ENCODE measurements at regions not wholly inside any gene's neighbourhood (a gene's known extent, or its start where the extent isn't known, plus 50 kb on each side); places are given as distances from the start of the nearest gene placed in this dataset.

DNA sequence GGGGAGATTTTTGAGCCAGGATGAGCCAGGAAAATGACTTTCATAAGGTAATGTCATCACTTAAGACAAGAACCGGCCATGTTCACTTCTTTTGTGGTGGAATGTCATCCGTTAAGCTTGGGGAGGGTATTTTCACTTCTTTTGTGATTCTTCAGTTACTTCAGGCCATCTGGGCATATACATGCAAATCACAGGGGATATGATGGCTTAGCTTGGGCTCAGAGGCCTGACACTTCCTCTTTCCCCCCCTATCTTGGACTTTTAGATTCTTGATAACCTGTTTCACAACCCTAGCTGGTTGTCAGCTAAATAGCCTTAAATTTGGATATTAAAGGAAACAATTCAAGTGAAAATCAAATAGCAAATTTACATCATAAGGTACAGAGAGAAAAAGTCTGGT is 986.0 kb downstream of the NLGN4Y start:
- DNase-seq (ENCODE audit: low read depth) = no peak

DNA sequence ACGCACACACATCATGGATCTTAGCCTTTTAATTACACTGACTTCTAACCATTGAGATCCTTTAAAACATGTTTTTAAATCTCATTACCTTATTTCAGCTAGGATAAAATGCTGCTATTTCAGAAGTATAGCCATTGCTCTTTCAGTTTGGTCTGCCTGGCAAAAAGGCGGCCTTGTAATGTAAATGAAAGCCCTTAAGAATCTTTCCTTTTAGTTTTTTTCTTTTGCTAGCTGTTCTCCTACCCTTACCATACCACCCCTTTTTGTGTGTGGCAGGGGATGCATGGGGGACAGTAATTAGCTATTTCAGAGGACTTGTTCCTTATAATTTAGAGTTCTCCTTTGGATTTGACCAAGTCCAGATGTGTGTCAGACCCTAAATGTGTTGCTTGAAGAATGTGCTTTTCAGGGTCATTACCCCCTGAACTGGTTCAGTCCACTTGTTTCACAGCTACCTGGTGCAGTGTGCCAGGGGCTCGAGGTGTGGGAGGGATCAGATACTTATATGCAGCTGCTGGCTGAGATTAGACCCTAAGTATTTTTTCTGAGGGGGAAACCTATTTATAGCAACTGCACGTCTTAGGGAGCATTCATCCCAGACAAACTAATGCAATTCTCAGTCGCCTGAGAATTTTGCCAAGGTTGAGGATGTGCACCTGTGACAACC is 986.8 kb downstream of the NLGN4Y start:
- DNase-seq (ENCODE audit: low read depth) = no peak

DNA sequence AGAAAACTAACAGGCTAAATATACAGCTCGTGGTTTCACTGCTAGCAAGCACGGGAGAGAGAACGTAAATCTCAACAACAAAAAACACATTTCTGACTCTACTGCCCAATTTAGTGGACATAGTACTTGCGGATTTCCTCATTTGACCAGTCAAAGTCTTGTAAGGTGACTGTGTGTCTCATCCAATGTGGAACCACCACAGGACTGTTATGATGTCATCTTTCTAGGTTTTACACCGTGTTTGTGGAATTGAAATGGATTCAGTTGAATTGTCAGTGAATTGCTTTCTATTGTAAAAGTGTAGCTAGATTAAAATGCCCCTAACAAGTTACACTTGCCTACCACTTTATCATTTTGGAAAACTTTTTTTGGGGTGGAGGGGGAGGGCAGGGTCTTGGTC is 1010.8 kb downstream of the NLGN4Y start:
- no peak for DNase-seq (ENCODE audit: low read depth)

DNA sequence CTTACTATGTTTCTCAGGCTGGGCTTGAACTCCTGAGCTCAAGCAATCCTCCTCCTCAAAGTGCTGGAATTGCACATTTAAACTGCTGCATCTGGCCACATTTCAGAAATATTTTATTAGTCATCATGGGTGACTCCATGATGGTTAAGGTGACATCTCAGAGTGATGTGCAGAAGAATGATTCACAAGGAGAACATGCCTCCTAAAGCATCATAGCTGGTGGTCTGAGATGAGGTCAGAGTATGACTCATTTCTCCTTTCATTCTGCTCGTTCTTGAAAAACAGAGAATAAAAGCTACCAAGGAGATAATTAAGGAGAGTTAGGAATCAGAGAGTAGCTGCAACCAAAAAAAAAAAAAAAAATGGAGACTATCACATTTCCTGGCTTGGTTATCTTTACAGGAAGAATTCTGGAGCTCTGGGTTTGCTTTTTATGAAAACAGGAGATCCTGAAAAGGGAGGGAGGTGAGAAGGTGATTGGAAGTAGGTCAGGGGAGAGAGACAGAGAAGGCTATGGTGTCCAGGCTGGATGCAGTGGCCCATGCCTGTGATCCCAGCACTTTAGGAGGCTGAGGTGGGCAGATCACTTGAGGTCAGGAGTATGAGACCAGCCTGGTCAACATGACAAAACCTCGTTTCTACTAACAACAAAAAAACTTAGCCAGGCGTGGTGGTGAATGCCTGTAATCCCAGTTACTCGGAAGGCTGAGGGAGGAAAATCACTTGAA is 1011.6 kb downstream of the NLGN4Y start:
- no peak for DNase-seq (ENCODE audit: low read depth)

DNA sequence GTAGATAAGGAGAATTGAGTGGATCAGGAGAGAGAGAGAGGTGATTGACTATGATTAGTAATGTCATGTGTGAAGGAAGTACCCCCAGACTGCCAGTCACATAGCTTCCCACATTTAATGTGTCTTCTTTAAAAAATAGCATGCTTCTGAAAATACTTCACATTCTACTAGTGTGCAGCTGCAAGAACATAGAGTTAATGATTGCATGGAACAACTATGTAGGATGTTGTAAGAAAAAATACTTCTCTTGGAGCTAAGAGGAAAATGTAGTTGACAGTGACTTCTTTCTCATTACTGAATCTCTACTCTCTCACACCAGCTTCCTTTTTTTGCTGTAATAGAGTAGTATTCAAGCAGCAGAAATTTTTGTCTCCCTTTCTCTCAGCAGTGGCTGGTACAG is 1016.2 kb downstream of the NLGN4Y start:
- no peak for DNase-seq (ENCODE audit: low read depth)

DNA sequence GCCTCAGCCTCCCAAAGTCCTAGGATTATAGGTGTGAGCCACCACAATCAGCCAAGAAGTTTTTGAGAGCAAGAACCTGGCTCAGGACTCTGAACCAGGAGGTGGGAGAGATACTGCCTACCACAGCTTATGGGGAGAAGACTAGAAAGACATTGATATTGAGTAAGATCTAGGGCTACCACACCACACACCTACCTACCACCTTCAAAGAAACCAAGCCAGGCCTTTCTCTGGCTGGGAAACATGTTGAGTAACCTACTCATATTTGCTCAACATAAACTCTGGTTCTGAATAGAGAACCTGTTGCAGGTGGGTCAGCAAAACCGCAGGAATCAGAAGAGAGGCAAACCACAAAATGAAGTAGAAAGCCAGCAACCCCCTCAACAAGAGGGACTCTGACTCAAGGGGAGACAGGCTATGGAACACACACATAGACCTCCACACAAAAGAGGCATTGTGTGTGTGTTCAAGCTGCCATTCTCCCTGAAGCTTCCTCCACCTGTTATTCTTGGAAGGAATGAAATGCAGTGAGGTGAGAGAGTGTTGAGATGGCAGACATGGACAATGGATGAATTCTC is 1021.9 kb downstream of the NLGN4Y start:
- DNase-seq (ENCODE audit: low read depth) = no peak

DNA sequence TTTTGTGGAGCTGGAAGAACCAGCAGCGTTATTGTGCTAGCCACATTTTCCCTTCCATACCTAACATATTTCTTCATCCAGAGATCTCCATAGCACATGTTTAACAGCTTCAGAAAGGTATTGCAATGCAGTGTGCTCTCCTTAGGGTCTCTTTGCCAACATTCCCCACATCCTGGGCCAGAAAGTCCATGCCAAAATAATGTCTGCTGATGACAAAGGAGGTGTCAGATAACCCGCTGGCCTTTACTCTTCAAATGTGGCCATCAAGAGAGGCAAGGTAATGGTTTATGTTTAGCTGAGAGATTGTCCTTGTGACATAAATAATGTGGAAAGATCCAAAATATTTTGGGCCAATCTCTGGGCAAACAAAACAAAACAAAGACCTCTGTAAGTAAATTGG is 1027.7 kb downstream of the NLGN4Y start:
- DNase-seq (ENCODE audit: low read depth) = no peak

DNA sequence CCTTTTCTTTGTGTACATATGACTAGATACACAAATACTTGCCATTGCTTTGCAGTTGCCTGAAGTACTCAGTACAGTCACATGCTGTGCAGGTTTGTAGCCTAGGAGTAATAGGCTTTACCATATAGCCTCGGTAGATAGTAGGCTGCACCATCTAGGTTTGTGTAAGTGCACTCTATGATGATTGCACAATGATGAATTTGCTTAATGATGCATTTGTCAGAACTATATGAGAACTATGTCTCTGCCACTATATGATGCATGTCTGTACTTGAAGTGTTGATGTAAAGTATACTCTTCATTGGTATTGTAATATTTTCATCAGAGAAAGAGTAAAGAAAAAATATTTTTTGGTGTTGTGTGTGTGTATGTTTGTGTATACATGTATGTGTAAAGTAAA is 1030.7 kb downstream of the NLGN4Y start:
- DNase-seq (ENCODE audit: low read depth) = no peak

DNA sequence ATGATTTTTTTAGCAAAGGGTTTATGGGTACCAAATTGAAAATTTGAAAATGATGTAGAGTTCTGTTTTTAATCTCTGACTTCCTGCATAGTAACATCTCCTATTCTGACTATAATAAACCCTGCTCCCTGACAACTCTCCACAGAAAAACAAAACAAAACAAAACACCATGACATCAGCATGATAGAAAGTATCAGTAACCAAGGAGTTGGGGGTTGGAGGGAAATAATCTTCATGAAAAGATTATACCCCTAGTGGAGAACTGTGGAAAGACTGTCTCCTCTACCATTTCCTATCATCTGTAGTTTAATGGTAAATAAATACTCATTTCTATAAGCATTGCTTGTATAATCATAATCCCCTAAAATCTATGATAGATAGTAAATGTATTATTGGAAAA is 1034.8 kb downstream of the NLGN4Y start:
- DNase-seq (ENCODE audit: low read depth) = no peak

DNA sequence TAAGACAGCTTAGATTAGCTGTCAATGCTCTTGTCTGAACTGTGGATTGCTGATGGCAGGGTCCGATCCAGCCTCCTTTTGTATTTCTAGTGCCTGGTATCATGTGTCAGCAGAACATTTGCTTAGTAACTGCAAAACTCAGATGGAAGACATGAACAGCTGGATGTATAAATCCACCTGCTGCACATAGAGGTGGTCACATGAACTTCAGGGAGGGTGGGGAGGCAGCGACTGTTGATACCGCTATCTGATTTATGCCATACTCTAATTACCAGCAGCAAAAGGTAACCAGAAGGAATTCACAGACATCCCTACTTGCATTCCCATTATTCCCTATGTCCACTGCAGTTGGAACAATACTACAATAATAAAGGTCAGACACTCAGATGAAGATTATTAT is 1036.5 kb downstream of the NLGN4Y start:
- no peak for DNase-seq (ENCODE audit: low read depth)

DNA sequence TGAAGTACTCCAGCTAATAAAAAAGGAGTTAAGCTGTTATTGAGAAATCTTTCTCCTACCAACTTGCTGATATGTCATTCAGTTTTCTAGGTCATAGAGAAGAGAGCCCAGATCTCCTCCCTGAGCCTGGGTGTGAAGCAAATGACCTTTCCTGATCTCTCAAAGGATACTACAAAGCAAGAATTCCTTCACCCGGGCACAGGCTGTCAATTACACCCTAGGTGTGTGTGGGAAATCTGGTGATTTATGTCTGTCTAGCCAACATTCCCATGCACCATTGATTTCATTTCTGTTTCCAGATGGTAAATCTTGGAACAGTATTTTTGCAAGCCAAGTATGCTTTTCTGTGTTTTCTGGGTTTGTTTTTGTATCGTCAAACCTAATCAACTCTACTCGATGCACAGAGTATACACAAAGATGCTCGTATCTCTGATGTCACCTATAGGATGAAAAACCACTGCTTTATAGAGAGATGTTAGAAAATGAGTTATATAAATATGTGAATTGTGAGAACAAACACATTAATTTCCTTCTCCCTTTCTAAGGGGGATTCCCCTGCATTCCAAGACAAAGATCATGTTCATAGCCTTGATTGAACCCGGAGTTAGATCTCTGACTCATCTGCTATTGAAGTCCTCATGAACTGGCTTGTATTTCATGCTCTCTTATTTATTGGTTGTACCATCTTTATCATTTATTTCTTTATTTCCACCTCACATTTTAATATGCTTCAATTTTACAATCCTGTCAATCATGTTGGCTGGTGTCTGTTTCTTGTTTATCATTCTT is 1037.4 kb downstream of the NLGN4Y start:
- no peak for DNase-seq (ENCODE audit: low read depth)

DNA sequence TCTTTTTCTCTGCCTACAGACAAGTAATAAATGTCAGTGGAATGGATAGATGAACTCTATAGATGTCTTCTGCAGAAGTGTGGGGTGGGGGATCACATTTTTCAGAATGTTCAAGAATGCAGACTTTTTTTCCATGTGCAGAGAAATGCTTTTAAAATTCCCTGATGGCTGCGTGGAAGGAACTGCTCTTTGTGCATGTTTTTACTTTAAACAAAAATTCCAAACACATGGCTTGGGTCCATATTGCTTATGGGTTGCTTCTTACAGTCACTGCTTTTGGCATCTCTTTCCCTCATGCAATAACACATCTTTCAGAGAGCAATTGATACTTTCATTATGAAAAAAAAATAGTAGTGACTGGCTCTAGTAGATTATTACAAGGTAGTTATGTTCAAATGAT is 1053.6 kb downstream of the NLGN4Y start:
- DNase-seq (ENCODE audit: low read depth) = no peak

DNA sequence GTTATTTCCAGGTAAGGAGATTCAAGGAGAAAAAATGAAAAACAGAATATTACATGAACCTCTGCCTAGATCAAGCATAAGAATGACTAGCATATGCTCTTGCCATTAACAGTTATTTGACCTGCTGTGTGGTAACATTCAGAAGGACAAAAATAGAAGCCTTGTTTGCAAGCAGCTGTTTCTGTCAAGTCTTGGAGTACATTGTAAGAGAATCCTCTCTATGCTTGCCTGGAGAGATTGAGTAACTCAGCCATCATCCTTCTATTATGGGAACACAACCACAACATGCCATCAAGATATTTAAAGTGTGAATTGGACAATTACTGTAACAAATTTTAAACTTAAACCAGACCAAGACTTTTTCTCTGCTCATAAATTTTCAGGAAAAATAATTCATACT is 1054.4 kb downstream of the NLGN4Y start:
- DNase-seq (ENCODE audit: low read depth) = no peak

DNA sequence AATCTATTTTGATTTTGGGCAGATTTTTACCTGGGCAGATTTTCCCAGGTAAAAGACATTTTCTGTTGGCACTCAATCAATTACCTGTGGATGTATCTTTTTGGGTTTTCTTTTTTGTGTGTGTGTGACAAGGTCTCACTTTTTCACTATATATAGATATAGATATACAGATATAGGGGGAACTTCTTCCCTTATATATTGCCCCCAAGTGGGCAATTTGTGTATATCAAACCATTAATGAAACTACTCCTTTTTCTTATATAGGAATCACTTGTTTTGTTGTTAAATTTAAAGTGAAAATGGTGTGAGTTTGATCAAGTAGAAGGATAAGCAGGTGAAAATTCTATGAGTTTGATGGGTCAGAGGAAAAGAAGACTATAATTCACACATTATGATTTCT is 1054.9 kb downstream of the NLGN4Y start:
- no peak for DNase-seq (ENCODE audit: low read depth)

DNA sequence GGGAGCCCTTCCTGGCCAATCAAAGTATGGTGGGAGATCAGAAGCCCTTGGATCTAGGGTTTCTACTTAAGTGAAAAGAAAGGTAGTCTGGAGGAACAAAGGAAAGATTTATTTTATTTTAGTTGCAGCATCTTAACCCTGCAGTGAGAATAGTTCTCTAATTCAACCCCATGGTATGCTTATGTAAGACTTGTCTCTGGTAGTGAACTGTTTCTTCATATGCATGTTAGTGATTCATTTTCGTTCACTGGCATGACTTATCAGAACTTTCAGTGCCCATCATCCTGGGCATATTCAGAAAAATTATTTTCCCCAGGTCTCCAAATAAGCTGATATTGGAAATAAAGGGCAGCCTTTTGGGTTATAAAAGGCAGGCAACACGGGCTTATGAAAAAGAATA is 1058.8 kb downstream of the NLGN4Y start:
- DNase-seq (ENCODE audit: low read depth) = no peak

DNA sequence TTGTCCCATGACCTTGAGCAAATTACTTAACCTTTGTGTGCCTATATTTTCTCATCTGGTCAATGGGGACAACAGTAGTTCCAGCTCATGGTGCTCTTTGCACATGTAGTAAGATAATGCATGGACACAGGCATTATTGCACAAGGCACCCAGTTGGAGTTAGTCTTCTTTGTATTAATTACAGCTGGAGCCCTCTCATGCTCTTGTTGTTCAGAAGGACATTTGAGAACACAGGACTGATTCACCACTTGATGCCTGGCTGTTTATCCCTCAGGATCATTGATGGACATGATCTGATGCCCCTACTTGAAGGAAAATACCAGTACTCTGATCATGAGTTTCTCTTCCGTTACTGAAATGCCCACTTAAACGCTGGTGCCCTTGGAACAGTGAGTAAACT is 1068.6 kb downstream of the NLGN4Y start:
- no peak for DNase-seq (ENCODE audit: low read depth)

DNA sequence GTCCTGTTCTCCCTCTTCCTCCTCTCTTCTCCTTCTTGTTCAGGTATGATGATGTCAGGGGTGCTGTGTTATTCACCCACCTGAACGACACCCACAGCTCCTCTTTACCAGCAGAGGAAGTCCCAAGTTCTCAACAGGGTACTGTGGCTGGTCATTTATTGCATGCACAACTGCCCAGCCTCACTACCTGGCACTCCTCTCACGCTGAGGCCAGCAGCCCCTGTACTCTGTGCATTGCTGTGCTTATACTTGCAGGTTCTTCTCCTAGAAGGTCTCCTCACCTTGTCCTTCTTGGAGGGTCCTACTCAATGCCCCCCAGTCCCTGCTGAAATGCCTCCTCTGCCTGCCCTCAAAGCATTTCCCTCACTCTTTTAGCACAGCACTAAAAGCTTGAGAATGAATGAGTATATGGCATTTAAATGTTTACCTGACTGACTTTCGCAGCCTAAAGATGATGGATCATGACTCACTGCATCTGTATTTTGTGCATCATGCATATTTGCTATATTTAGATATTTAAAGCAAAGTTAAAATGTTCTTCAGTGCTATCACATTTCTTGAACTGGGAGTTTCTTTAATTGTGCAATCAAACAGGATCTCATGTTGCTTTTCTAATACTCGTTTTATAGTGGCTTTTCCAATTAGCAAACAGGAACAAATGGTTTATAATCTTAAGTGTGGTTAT is 1069.3 kb downstream of the NLGN4Y start:
- DNase-seq (ENCODE audit: low read depth) = no peak

DNA sequence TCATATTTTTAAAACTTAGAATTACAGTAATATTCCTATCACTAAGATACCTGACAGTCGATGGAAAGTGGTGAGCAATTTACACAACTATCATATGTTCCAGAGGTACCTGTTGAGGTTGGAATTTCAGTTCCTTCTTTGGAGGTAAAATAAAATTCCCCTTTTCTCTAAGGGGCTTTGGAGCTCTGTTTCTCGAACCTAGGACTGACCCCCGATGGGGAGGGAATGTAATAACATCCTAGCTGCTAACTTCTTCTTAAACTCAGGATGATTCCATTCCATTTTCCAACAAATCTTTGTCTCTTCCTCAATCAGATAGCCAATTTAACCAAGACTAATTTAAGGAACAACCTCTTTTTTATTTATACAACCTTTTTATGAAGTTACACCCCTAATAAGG is 1069.8 kb downstream of the NLGN4Y start:
- no peak for DNase-seq (ENCODE audit: low read depth)

DNA sequence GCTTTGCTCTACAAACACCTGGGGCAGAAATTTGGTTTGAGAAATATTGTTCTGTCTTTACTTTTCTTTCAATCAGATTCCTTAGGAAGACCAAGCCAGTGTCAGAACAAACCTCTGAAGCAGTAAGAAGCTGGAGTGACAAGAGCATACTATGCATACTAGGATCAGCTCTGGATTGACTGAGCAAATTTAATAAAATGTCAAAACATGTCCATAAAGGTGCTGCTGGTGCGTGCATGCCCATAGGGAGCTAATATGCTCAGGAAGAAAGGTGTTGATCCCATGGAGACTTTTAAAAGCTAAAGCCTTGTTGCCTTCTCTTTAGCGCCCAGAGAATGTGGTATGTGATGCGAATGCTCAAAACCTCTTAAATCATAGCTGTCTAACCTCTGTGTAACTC is 1076.2 kb downstream of the NLGN4Y start:
- no peak for DNase-seq (ENCODE audit: low read depth)

DNA sequence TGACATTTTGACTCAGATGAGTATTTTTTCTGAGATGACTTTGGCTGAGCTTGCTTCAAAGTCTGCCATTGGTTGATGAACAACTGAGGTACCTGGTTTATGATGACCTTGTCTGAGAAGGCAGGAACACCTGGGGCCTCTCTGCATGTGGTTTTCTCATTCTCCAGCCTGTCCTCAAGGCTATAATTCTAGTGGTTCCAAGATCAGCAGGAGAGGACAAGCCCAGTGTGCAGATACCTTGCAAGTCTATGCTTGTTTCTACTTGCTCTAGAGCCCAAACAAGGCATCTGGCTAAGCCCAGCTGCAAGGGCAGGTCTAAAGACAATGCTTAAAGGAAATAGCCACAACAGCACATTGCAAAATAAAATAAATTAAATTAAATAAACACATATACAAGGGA is 1100.0 kb downstream of the NLGN4Y start:
- DNase-seq (ENCODE audit: low read depth) = no peak

DNA sequence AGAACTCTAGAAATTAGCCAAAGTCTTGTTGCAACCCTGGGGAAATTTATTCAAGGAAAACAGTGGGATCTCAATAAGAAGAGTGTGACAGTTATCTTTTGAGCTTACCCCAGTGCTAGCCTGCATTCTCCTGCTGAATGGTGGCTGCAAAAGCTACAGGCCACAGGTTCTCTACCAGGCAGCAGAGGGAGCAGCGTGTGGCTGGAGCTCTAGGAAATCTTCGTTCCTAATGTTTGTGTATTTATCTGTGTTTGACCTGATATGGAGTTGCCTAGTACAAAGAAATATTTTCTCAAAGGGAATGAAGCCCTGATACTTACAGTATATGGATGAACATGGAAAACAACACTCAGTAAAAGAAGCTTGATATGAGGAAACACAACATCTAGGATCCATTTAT is 1100.6 kb downstream of the NLGN4Y start:
- no peak for DNase-seq (ENCODE audit: low read depth)

DNA sequence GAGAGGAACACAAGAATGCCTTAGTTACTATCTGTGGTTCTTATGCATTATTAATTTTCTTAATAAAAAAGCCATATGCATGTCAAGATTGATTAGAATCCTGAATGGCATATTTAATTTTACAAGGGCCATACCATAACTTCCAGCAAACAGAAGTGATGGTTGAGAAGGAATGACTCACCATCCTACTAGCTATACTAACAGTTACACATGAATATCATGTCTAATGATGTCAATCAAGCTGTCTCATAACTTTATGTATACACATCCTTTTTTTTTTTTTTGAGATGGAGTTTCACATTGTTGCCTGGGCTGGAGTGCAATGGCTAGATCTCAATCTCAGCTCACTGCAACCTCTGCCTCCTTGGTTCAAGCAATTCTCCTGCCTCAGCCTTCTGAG is 1123.9 kb downstream of the NLGN4Y start:
- DNase-seq (ENCODE audit: low read depth) = no peak
